GM21526 (cell line): ENCODE measurements at regions not wholly inside any gene's neighbourhood (a gene's known extent, or its start where the extent isn't known, plus 50 kb on each side); places are given as distances from the start of the nearest gene placed in this dataset.
"Not testable (repeated sequence)": the region's sequence is repeated elsewhere in the genome, so short reads cannot be mapped to it uniquely, and the experiment has no call there.

Experiments
- ATAC-seq: cut with Tn5 transposase; IDR thresholded peaks from one replicate; pipeline ENCODE4 v1.9.1; 2021; ENCODE audit warnings: moderate library complexity; ENCODE audit not compliant: unreplicated experiment, low FRiP score

GRCh38 chr13:40368127-40368891 is 298.1 kb downstream of the FOXO1 start:
- no peak for ATAC-seq

GRCh38 chr13:40370661-40371060 is 295.8 kb downstream of the FOXO1 start:
- ATAC-seq, result no peak

GRCh38 chr13:40371531-40372125 is 294.8 kb downstream of the FOXO1 start:
- no peak for ATAC-seq

GRCh38 chr13:40373608-40374007 is 292.8 kb downstream of the FOXO1 start:
- ATAC-seq, result not testable (repeated sequence)

- ATAC-seq, result no peak
Observed at GRCh38 chr13:40375489-40376171, 290.8 kb downstream of the FOXO1 start.

GRCh38 chr13:40376296-40376849 is 290.1 kb downstream of the FOXO1 start:
- no peak for ATAC-seq

GRCh38 chr13:40376867-40377535 is 289.4 kb downstream of the FOXO1 start:
- ATAC-seq, result no peak

GRCh38 chr13:40377783-40378182 is 288.7 kb downstream of the FOXO1 start:
- no peak for ATAC-seq

GRCh38 chr13:40379196-40379595 is 287.2 kb downstream of the FOXO1 start:
- ATAC-seq, result no peak

GRCh38 chr13:40379794-40380578 is 286.5 kb downstream of the FOXO1 start:
- ATAC-seq, result no peak

- ATAC-seq, result no peak
Observed at GRCh38 chr13:40381935-40382764, 284.3 kb downstream of the FOXO1 start.

GRCh38 chr13:40383132-40383531 is 283.3 kb downstream of the FOXO1 start:
- ATAC-seq, result no peak

- no peak for ATAC-seq
Observed at GRCh38 chr13:40383885-40384284, 282.6 kb downstream of the FOXO1 start.

- no peak for ATAC-seq
Observed at GRCh38 chr13:40384976-40385857, 281.2 kb downstream of the FOXO1 start.

- ATAC-seq, result no peak
Observed at GRCh38 chr13:40385858-40386180, 280.6 kb downstream of the FOXO1 start.

GRCh38 chr13:40386586-40386985 is 279.9 kb downstream of the FOXO1 start:
- no peak for ATAC-seq

- no peak for ATAC-seq
Observed at GRCh38 chr13:40387775-40388174, 278.7 kb downstream of the FOXO1 start.

GRCh38 chr13:40388617-40389016 is 277.8 kb downstream of the FOXO1 start:
- peak; percentile 97 for ATAC-seq
